Fibroblast of skin of scalp (primary cell): ENCODE measurements at regions not wholly inside any gene's neighbourhood (a gene's known extent, or its start where the extent isn't known, plus 50 kb on each side); places are given as distances from the start of the nearest gene placed in this dataset.

Experiments used
- DNase-seq: peaks from one replicate; pipeline ENCODE4 v3.0.0-alpha.2; 2013

DNA sequence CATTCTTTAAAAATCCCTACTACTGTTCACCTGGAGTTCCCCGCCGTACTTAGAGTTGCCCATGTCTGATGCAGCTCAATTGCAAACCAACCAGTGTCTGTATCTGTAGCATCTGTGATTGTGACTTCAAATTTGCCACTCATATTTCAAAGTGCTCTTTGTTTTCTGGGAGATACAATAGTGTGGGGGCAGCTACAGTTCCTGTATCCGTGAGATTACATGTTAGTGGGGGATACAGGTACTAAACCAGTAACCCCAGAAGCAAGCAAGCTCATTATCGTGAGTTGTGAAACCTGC is 140.9 kb downstream of the ANKRD60 start:
- no peak for DNase-seq

- DNase-seq: peak; percentile 68
Measured at GRCh38 chr20:58086763-58087561, 141.5 kb downstream of the ANKRD60 start.

GRCh38 chr20:58084966-58085365 is 143.5 kb downstream of the ANKRD60 start:
- no peak for DNase-seq

GRCh38 chr20:58084566-58084965 is 143.9 kb downstream of the ANKRD60 start:
- no peak for DNase-seq

GRCh38 chr20:58081846-58082245 is 146.6 kb downstream of the ANKRD60 start:
- peak; percentile 81 for DNase-seq

- peak; percentile 77 for DNase-seq
Measured at GRCh38 chr20:58078741-58079522, 149.5 kb downstream of the ANKRD60 start.

DNA sequence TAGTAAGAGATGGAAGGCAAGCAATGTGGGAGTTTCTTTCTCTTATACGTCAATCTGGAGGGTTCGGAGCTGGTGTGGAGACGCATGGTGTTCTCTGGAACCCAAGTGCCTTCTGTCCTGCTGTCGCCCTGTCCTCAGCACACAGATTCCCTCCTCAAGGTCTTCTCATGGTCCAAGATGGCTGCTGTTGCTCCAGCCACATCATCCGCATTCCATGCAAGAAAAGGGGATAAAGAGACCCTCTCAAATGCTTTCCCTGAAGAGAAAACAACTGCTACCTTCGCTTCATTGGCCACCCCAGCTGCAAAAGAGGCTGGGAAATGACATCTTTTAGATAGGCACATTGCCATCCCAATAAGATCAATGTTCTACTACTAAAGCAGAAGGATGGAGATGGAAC is 151.2 kb downstream of the ANKRD60 start:
- no peak for DNase-seq

DNA sequence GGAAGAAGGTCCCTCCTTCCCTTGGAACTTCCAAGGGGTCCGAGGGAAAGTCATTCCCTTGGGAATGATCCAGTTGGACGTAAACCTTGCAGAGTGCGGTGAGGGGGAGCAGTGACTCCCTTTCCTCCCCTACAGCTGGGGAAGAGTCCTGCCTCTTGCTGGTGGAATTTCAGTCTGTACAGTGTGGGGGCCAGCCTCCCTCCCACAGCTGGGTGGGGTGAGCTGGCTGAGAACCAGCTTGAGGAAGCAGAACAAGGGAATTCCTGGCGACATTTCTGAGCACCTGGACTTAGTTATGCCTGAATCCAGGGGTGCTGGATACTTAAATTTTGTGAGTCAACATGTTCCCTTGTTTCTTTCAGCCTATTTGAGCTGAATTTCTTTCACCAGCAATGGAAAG is 152.0 kb downstream of the ANKRD60 start:
- no peak for DNase-seq

DNA sequence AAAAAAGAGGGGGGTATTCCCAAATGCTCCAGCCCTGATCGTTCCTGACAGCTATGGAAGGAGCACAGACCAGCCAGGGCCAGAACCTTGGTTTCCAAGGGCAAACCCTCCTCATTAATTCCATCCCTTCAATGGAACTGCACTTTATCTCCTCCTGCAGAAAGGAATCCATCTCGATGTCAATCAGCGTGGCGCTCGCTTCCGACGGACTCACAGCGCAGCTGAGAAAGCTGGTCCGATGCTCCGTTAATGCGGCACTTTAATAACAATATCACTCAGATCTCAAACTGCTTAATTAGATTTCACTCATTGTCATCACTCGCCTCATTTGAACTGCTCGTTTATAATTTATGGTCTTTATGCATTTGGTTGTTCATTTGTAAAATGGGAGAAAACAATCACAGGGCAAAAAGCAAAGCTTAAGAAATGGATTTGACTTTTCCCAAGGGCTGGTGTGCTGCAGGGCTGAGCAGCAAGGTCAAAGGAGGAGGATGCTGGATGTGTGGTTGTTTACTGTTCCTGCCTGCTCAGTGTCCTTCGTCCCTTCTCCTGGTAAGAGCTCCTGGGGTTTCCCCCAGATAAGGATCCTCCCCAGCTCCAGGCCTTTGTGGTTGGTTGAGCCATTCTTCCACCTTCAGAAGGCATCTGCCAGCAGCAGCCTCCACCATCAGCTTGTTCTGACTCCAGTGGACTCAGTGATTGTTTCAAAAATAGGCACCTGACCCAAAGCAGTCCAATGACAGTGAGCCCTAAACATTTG is 152.7 kb downstream of the ANKRD60 start:
- no peak for DNase-seq

DNA sequence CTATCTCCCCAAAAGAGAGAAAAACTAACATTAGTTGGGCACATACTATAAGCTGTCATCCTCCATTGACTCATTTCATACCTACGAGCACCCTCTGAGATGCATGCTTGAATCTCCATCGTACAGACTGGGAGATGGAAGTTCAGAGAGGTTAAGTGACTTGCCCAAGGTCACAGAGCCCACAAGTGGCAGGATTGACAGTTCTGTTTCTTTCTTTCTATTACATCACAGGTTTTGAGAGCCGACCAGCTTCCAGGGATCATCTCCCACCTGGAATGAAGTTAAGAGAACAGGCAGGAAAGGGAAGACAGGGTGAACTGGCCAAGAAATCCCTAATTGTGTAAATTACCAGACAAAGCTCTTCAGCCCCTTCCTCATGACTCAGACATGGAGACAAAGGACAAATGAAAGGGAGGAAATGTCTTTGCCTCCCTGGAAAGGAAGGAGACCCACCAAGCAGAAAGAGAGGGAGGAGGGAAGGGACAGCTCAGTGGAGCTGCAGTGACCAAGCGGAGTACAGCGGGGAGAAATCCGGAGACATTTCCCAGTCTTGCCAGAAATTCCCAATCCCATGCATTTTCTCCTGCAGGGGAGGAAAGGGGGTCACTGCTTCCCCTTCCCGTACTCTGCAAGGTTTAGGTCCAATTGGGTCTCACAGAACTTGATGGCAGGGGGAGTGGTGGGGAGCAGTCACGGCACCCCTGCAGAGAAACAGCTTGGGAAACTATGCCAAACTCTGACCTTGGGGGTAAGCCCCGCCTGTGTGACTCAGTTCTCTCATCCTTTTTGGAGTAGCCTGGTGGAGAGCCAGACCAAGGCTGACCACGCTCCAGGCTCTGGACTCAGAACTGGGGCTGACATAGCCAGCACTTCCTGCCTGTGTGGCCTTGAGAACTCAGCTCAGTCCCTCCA is 154.3 kb downstream of the ANKRD60 start:
- peak; percentile 66 for DNase-seq

DNA sequence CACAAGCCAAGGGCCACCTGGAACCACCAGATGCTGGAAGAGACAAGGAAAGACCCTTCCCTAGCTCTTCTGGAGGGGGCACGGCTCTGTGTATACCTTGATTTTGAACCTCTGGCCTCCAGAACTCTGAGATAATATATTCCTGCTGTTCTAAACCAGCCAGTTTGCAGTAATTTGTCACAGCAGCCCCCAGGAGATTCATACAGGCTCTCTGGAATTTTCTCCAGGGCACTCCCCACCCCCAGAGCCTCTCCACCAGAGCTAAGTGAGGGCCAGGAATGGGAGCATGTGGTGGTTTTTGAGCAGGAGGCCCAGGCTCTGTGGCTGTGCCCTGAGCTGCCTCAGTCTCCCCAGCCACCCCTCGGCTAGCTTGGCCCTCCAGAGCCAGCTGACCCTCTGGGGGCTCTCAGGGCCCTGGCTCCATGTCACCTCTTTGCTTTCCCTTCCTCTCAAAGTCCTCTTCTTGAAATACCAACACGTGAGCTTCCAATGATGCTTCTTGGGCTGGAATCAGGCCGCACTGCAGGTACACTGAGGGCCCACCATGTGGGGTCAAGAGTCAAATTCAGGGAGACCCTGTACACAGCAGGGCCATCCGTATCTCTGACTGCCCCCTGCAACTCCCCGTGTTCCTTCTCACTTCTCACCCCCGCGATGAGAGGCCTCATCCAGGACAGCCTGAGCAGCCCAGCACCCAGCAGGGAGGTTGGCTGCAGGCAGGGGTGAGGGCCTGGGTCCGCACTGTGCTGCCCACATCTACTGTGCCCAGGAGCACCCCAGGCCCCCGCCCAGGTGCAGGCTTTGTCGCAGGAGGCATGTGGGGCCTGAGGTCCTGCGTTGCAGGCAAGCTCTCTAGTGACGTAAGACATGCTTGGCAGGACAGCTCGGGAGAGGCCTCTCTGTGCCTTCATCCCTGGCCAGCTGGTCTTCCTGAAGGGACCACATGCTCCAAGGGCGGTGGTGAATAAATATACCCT is 155.5 kb downstream of the ANKRD60 start:
- no peak for DNase-seq

DNA sequence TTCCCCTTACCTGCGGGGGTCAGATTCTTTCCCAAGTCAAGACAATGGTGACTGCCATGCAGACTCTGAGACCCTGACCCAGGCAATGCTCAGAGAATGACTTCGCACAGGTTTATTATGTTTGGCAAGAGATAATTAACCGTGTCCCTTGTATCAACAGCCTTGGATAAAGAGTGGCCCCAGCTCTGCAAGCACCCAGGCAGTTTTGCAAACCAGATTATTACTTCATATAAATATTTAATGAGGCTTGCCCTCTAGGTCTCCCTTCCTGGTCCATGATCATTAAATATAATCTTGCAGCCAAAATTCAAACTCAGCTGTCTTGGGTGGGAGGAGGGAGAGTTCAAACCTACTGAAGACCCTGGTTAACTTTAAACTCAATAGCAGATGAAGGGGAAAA is 156.5 kb downstream of the ANKRD60 start:
- no peak for DNase-seq

DNA sequence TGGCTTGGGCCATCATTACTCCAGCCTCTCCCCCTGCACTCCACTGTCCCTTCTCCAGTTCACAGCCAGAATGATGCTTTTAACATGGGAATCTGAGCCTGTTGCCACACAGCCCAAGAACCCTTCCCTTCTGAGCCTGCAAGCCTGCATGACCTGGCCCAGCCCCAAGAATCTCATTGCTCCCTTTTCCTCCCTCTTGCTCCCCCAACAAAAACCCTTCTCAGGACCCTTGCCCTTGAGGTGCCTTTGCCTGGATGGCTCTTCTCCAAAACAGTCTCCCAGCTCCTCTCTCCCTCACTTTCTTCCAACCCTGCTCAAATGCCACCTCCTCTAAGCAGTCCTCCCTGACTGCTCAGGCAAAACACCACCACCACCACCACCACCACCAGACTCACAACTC is 157.2 kb downstream of the ANKRD60 start:
- no peak for DNase-seq

GRCh38 chr20:58070664-58071196 is 157.7 kb downstream of the ANKRD60 start:
- no peak for DNase-seq

- no peak for DNase-seq
Measured at GRCh38 chr20:58069796-58070663, 158.4 kb downstream of the ANKRD60 start.

- DNase-seq: no peak
Measured at GRCh38 chr20:58069207-58069606, 159.2 kb downstream of the ANKRD60 start.

- no peak for DNase-seq
Measured at GRCh38 chr20:58065508-58066361, 162.7 kb downstream of the ANKRD60 start.

GRCh38 chr20:58064411-58065010 is 163.9 kb downstream of the ANKRD60 start:
- no peak for DNase-seq

GRCh38 chr20:58059260-58059544 is 169.3 kb downstream of the ANKRD60 start:
- DNase-seq: no peak
